ENCODE measurements at regions not wholly inside any gene's neighbourhood (a gene's known extent, or its start where the extent isn't known, plus 50 kb on each side); places are given as distances from the start of the nearest gene placed in this dataset.

GRCh38 chr5:98540056-98540455 lies 233.4 kb upstream of the RGMB start:
- no peaks in the 10 kb centered on the region for H3K23me2 ChIP-seq (ENCODE audit: low read depth, low read length)
- CTCF ChIA-PET (ENCODE audit: partially characterized antibody), result no interaction called here
- TF ChIP-seq BACH1 (IDR thresholded peaks at IDR 0.05; ENCODE audit: low read length) (no peak), TCF12 (IDR thresholded peaks at IDR 0.05; ENCODE audit: low read depth, low read length) (no peak), E2F6 (IDR thresholded peaks at IDR 0.05) (no peak)

More at GRCh38 chr5:98540056-98540455, 233.4 kb upstream of the RGMB start:
- Histone ChIP-seq H3K14ac (ENCODE audit: insufficient read length) (no peak overlapping the region), H4K5ac (ENCODE audit: insufficient read length, low read depth, low read length) (no peak overlapping the region), H2BK20ac (ENCODE audit: low read length) (no peak overlapping the region), H2BK5ac (ENCODE audit: low read depth, low read length) (no peak overlapping the region), H4K91ac (replicated peaks; ENCODE audit: insufficient read length, low read length) (no peak overlapping the region), H2AK5ac (ENCODE audit: low read depth, low read length) (no peak overlapping the region), H3K56ac (replicated peaks; ENCODE audit: insufficient read length, low read depth, low read length) (no peak overlapping the region), H3K79me2 (ENCODE audit: control insufficient read depth in 1 of 2, insufficient read depth in 2 of 2, low read length in 2 of 2) (no peaks in the 10 kb centered on the region), H3K4me2 (ENCODE audit: insufficient read depth in 1 of 2, low read depth in 2 of 2, low read length in 2 of 2) (no peak overlapping the region), H3K9me3 (ENCODE audit: insufficient read depth in 2 of 2, low read depth in 1 of 2, low read length in 1 of 2) (peaks cover 4 to 9% of the 10 kb centered on the region in 2 experiments; a peak in 2 of 4 replicates), H3K23ac (ENCODE audit: insufficient read length) (no peak overlapping the region), H4K8ac (ENCODE audit: extremely low read depth, insufficient read depth, low read length) (no peak overlapping the region), H2AFZ (ENCODE audit: low read length) (no peak overlapping the region), H2BK12ac (ENCODE audit: low read depth, low read length) (no peak overlapping the region), H2BK15ac (ENCODE audit: low read length) (no peak overlapping the region), H3K79me1 (ENCODE audit: low read depth, low read length) (no peaks in the 10 kb centered on the region), H3K4me3 (ENCODE audit: extremely low read depth in 1 of 4, insufficient read depth in 2 of 4, low read depth in 3 of 4, low read length in 4 of 4) (no peak overlapping the region), H3K36me3 (ENCODE audit: control insufficient read depth in 2 of 4, insufficient read depth in 4 of 4, low read length in 3 of 4) (no peaks in the 10 kb centered on the region), H4K20me1 (replicated peaks in 1 of 2; ENCODE audit: control insufficient read depth in 1 of 2, insufficient read depth in 2 of 2, low read length in 2 of 2) (no peaks in the 10 kb centered on the region), H3K27ac (ENCODE audit: low read depth, low read length) (no peak overlapping the region), H3K9ac (replicated peaks in 1 of 4; ENCODE audit: extremely low read depth in 1 of 4, low read depth in 3 of 4, low read length in 3 of 4) (no peak overlapping the region), H3K4ac (replicated peaks; ENCODE audit: insufficient read length, low read depth, low read length) (no peak overlapping the region), H3K4me1 (replicated peaks in 1 of 4; ENCODE audit: control insufficient read depth in 3 of 4, insufficient read depth in 4 of 4, low read length in 3 of 4) (peaks cover 0 to 7% (median 0%) of the 10 kb centered on the region in 4 experiments; a peak in 1 of 7 replicates), H2BK120ac (replicated peaks; ENCODE audit: low read depth, low read length) (no peak overlapping the region), H3K27me3 (replicated peaks in 1 of 4; ENCODE audit: control insufficient read depth in 3 of 4, extremely low read depth in 1 of 4, insufficient read depth in 3 of 4, low read length in 3 of 4) (no peaks in the 10 kb centered on the region), H3K18ac (ENCODE audit: extremely low read depth, low read length) (no peak overlapping the region)
- POLR2A ChIA-PET (ENCODE audit: partially characterized antibody), result no interaction called here
- FAIRE-seq (no peak), DNase-seq (ENCODE audit: low read depth in 1 of 2, low spot score in 2 of 2) (no peak)
- WGBS, 2 experiments (ENCODE audit: extremely low coverage in 1 of 2, insufficient coverage in 1 of 2, insufficient read length in 1 of 2, insufficient replicate concordance in 2 of 2, low coverage in 1 of 2, low lambda C conversion rate in 2 of 2, missing lambda C conversion rate in 1 of 2), result 93% methylated on average over 1 of the region's 1 CpG; no CpG with 5 or more reads in 1 of the 2 experiments

Measured in H1 (cell line).